OCI-LY7 (cell line): ENCODE measurements at regions not wholly inside any gene's neighbourhood (a gene's known extent, or its start where the extent isn't known, plus 50 kb on each side); places are given as distances from the start of the nearest gene placed in this dataset.

Source experiments
- BruUV-seq: library from RNA; stranded (reverse); fragments of 400-500 nt; replicated peaks from 2 replicates; lab custom pipeline; 2021; lab: Mats Ljungman, UMichigan
- CTCF ChIA-PET: fragments of 300-600 bp; sonication (Branson Sonifier 250); formaldehyde crosslinking; loops from one replicate; lab custom pipeline; 2022; ENCODE audit warnings: antibody characterized with exemption; ENCODE audit not compliant: unreplicated experiment; lab: Charles Lee
- POLR2A ChIA-PET: fragments of 300-600 bp; sonication (Branson Sonifier 250); formaldehyde crosslinking; loops from one replicate; lab custom pipeline; 2022; ENCODE audit warnings: antibody characterized with exemption; lab: Charles Lee
- DNase-seq: peaks from one replicate; pipeline ENCODE4 v3.0.0-alpha.2; 2015; ENCODE audit warnings: low spot score
- H2AFZ ChIP-seq: fragments of 200-600 bp; sonication (generic), shearing (Covaris generic); 2 replicates; pipeline ENCODE4 v1.6.1; 2014; ENCODE audit warnings: mild to moderate bottlenecking, antibody characterized with exemption, low read length, moderate library complexity
- H3K27ac ChIP-seq: fragments of 200-600 bp; sonication (generic); 2 replicates; pipeline ENCODE4 v1.5.1; 2014; ENCODE audit warnings: mixed run types, low read depth, mild to moderate bottlenecking, moderate library complexity, low read length, inconsistent platforms; ENCODE audit not compliant: poor library complexity, severe bottlenecking
- H3K36me3 ChIP-seq: fragments of 200-600 bp; sonication (generic); 2 replicates; pipeline ENCODE4 v1.6.1; 2014; ENCODE audit warnings: mild to moderate bottlenecking, antibody characterized with exemption, low read length, moderate library complexity, mixed read lengths; ENCODE audit not compliant: insufficient read depth
- H3K4me1 ChIP-seq: fragments of 200-600 bp; sonication (generic); 2 replicates; pipeline ENCODE4 v1.5.1; 2014; ENCODE audit warnings: mild to moderate bottlenecking, low read length; ENCODE audit not compliant: insufficient read depth, poor library complexity, severe bottlenecking
- H3K4me2 ChIP-seq: fragments of 200-600 bp; sonication (generic); 2 replicates; pipeline ENCODE4 v1.6.1; 2014; ENCODE audit warnings: mild to moderate bottlenecking, low read length
- H3K4me3 ChIP-seq: fragments of 200-600 bp; sonication (generic); 2 replicates; pipeline ENCODE4 v1.5.1; 2014; ENCODE audit warnings: mild to moderate bottlenecking, low read depth, low read length; ENCODE audit not compliant: poor library complexity, severe bottlenecking
- H3K79me2 ChIP-seq: fragments of 200-600 bp; sonication (generic); 2 replicates; pipeline ENCODE4 v1.6.1; 2016; ENCODE audit warnings: low read depth, mild to moderate bottlenecking, low read length, moderate library complexity, mixed read lengths; ENCODE audit not compliant: insufficient read depth
- H3K9me2 ChIP-seq: fragments of 200-600 bp; sonication (generic); 2 replicates; pipeline ENCODE4 v1.6.1; 2016; ENCODE audit warnings: mild to moderate bottlenecking, low read length, mixed read lengths; ENCODE audit not compliant: insufficient read depth
- H3K9me3 ChIP-seq: fragments of 200-600 bp; sonication (generic); 2 replicates; pipeline ENCODE4 v1.6.1; 2014; ENCODE audit warnings: mild to moderate bottlenecking, mixed run types, low read length, mixed read lengths
- H4K20me1 ChIP-seq: fragments of 200-600 bp; sonication (generic); 2 replicates; pipeline ENCODE4 v1.6.1; 2014; ENCODE audit warnings: mild to moderate bottlenecking, antibody characterized with exemption, low read length, moderate library complexity, mixed read lengths; ENCODE audit not compliant: insufficient read depth
- CTCF ChIP-seq: fragments of 200-600 bp; sonication (generic); conservative IDR thresholded peaks from 2 replicates; pipeline ENCODE4 v1.5.1; 2014; ENCODE audit warnings: mild to moderate bottlenecking, antibody characterized with exemption, low read length, moderate library complexity, mixed read lengths
- EZH2phosphoT487 ChIP-seq: fragments of 200-600 bp; sonication (generic); IDR thresholded peaks from 2 replicates; pipeline ENCODE4 v1.6.1; 2018; ENCODE audit warnings: low read depth, borderline replicate concordance, mild to moderate bottlenecking, mixed run types, antibody characterized with exemption, low read length, moderate library complexity, mixed read lengths
- intact Hi-C: fragments of 100-400 bp; cut with micrococcal nuclease; formaldehyde crosslinking; loops from one replicate; pipeline ENCODE4 v1.10.0; 2022; ENCODE audit not compliant: unreplicated experiment

- H3K79me2 ChIP-seq, result no peaks in the 10 kb centered on the region
- no peak overlapping the region for H2AFZ ChIP-seq
- no peaks in the 10 kb centered on the region for H3K36me3 ChIP-seq
- no peak overlapping the region for H3K4me2 ChIP-seq
- H3K27ac ChIP-seq, result no peak overlapping the region
- no peak for TF ChIP-seq EZH2phosphoT487
- TF ChIP-seq CTCF, result no peak
- intact Hi-C loops, result no loop called here
- CTCF ChIA-PET, result no interaction called here
- no peak for DNase-seq
- no peak overlapping the region for H3K4me3 ChIP-seq
- H3K4me1 ChIP-seq, result no peaks in the 10 kb centered on the region
- POLR2A ChIA-PET, result no interaction called here
- H4K20me1 ChIP-seq, result no peaks in the 10 kb centered on the region
- 0 out of 2 replicates have a peak, but pooled peaks cover 9% of the 10 kb centered on the region for H3K9me3 ChIP-seq
- no TSS peak for BruUV-seq
- H3K9me2 ChIP-seq, result no peaks in the 10 kb centered on the region
These were observed 844.5 kb upstream of the LRFN5 start for GRCh38 chr14:40762177-40762576.

- H3K9me3 ChIP-seq, result 0 out of 2 replicates have a peak, but pooled peaks cover 9% of the 10 kb centered on the region
- H3K9me2 ChIP-seq, result no peaks in the 10 kb centered on the region
- no peaks in the 10 kb centered on the region for H3K36me3 ChIP-seq
- DNase-seq, result no peak
- H3K79me2 ChIP-seq, result no peaks in the 10 kb centered on the region
- H2AFZ ChIP-seq, result no peak overlapping the region
- no peaks in the 10 kb centered on the region for H3K4me1 ChIP-seq
- intact Hi-C loops, result no loop called here
- TF ChIP-seq CTCF (no peak), EZH2phosphoT487 (no peak)
- no peak overlapping the region for H3K4me3 ChIP-seq
- no TSS peak for BruUV-seq
- POLR2A ChIA-PET, result no interaction called here
- H3K27ac ChIP-seq, result no peak overlapping the region
- H3K4me2 ChIP-seq, result no peak overlapping the region
- H4K20me1 ChIP-seq, result no peaks in the 10 kb centered on the region
- CTCF ChIA-PET, result no interaction called here
These were observed 846.0 kb upstream of the LRFN5 start for GRCh38 chr14:40760704-40761103.

GRCh38 chr14:40758076-40758475, 848.6 kb upstream of the LRFN5 start:
- Histone ChIP-seq H3K4me1 (no peaks in the 10 kb centered on the region), H3K9me3 (0 out of 2 replicates have a peak, but pooled peaks cover 5% of the 10 kb centered on the region), H3K9me2 (no peaks in the 10 kb centered on the region), H3K27ac (no peak overlapping the region), H3K79me2 (no peaks in the 10 kb centered on the region), H3K4me3 (no peak overlapping the region), H4K20me1 (no peaks in the 10 kb centered on the region), H2AFZ (no peak overlapping the region), H3K36me3 (no peaks in the 10 kb centered on the region), H3K4me2 (no peak overlapping the region)
- TF ChIP-seq CTCF (no peak), EZH2phosphoT487 (no peak)
- ChIA-PET POLR2A (interaction anchor here (0.6 kb wide), 1 partner anchor 161 kb away, joined by 3 read pairs; no protein-coding TSS in a partner anchor), CTCF (no interaction called here)
- intact Hi-C loops, result no loop called here
- DNase-seq, result no peak
- BruUV-seq, result no TSS peak
